HepG2 (cell line): ENCODE measurements at regions not wholly inside any gene's neighbourhood (a gene's known extent, or its start where the extent isn't known, plus 50 kb on each side); places are given as distances from the start of the nearest gene placed in this dataset.

Source experiments
- ARID5B ChIP-seq: IDR thresholded peaks from 2 replicates; pipeline ENCODE4 v1.4.0; 2020; ENCODE audit warnings: mild to moderate bottlenecking, missing genetic modification reagents
- GPN1 ChIP-seq: sonication (generic); formaldehyde crosslinking; IDR thresholded peaks from 2 replicates; pipeline ENCODE4 v1.5.1; 2020; ENCODE audit warnings: missing genetic modification reagents, borderline replicate concordance
- GTF3A ChIP-seq: sonication (generic); formaldehyde crosslinking; conservative IDR thresholded peaks from 2 replicates; pipeline ENCODE4 v1.4.0; 2020; ENCODE audit warnings: mild to moderate bottlenecking, missing genetic modification reagents
- SKIL ChIP-seq: sonication (generic); formaldehyde crosslinking; IDR thresholded peaks from 2 replicates; pipeline ENCODE4 v1.8.0; 2022; ENCODE audit warnings: missing genetic modification reagents, mild to moderate bottlenecking, moderate library complexity, borderline replicate concordance
- ZNF230 ChIP-seq: sonication (generic); formaldehyde crosslinking; IDR thresholded peaks from 2 replicates; pipeline ENCODE4 v1.4.0; 2020; ENCODE audit warnings: mild to moderate bottlenecking, missing genetic modification reagents
- ZNF609 ChIP-seq: sonication (generic); formaldehyde crosslinking; IDR thresholded peaks from 2 replicates; pipeline ENCODE4 v1.4.0; 2020; ENCODE audit warnings: mild to moderate bottlenecking, missing genetic modification reagents, borderline replicate concordance
- ZNF615 ChIP-seq: sonication (generic); formaldehyde crosslinking; IDR thresholded peaks from 2 replicates; pipeline ENCODE4 v1.5.0; 2020; ENCODE audit warnings: mild to moderate bottlenecking, missing genetic modification reagents, borderline replicate concordance
- ZSCAN21 ChIP-seq: sonication (generic); formaldehyde crosslinking; IDR thresholded peaks from 2 replicates; pipeline ENCODE4 v1.8.0; 2022; ENCODE audit warnings: mild to moderate bottlenecking, missing genetic modification reagents, moderate library complexity, borderline replicate concordance

GRCh38 chr6:15780437-15780836, 117.6 kb upstream of the DTNBP1 start (continued):
- no peak for TF ChIP-seq ARID5B (CRISPR knock-in tag)
- TF ChIP-seq ZNF230 (CRISPR knock-in tag): no peak
- no peak for TF ChIP-seq ZNF615 (CRISPR knock-in tag)
- TF ChIP-seq SKIL: no peak
- TF ChIP-seq GPN1 (CRISPR knock-in tag): no peak
- no peak for TF ChIP-seq ZNF609
- TF ChIP-seq ZSCAN21 (CRISPR knock-in tag): no peak
- no peak for TF ChIP-seq GTF3A (CRISPR knock-in tag)
